ENCODE measurements at regions not wholly inside any gene's neighbourhood (a gene's known extent, or its start where the extent isn't known, plus 50 kb on each side); places are given as distances from the start of the nearest gene placed in this dataset.

GRCh38 chrX:80335062-80335830 is 85.0 kb upstream of the TENT5D start:
- no peak overlapping the region for H3K27ac ChIP-seq (ENCODE audit: poor library complexity, severe bottlenecking)
- no peak overlapping the region for H3K4me3 ChIP-seq (ENCODE audit: severe bottlenecking)
- H3K9me3 ChIP-seq (ENCODE audit: severe bottlenecking), result no peaks in the 10 kb centered on the region
- no peaks in the 10 kb centered on the region for H3K4me1 ChIP-seq (ENCODE audit: insufficient read depth, poor library complexity, severe bottlenecking)
- DNase-seq (ENCODE audit: low spot score), result no peak
- no peak for ATAC-seq (ENCODE audit: low read depth)
- H3K27me3 ChIP-seq (ENCODE audit: insufficient read depth, poor library complexity, severe bottlenecking), result no peaks in the 10 kb centered on the region
- H3K36me3 ChIP-seq (ENCODE audit: low read depth), result no peaks in the 10 kb centered on the region
- TF ChIP-seq CTCF (IDR thresholded peaks at IDR 0.05; ENCODE audit: poor library complexity, severe bottlenecking), result no peak

- DNase-seq (ENCODE audit: low spot score) (no peak), ATAC-seq (ENCODE audit: low read depth) (no peak)
- no peak overlapping the region for H3K27ac ChIP-seq (ENCODE audit: poor library complexity, severe bottlenecking)
- TF ChIP-seq CTCF (IDR thresholded peaks at IDR 0.05; ENCODE audit: poor library complexity, severe bottlenecking), result no peak
- no peaks in the 10 kb centered on the region for H3K9me3 ChIP-seq (ENCODE audit: severe bottlenecking)
- no peaks in the 10 kb centered on the region for H3K36me3 ChIP-seq (ENCODE audit: low read depth)
- H3K4me1 ChIP-seq (ENCODE audit: insufficient read depth, poor library complexity, severe bottlenecking), result no peaks in the 10 kb centered on the region
- no peak overlapping the region for H3K4me3 ChIP-seq (ENCODE audit: severe bottlenecking)
- H3K27me3 ChIP-seq (ENCODE audit: insufficient read depth, poor library complexity, severe bottlenecking), result no peaks in the 10 kb centered on the region
Observed at GRCh38 chrX:80354966-80355465, 65.2 kb upstream of the TENT5D start.
